Effector memory CD4-positive, alpha-beta T cell (primary cell): ENCODE measurements at regions not wholly inside any gene's neighbourhood (a gene's known extent, or its start where the extent isn't known, plus 50 kb on each side); places are given as distances from the start of the nearest gene placed in this dataset.

Source experiments
- DNase-seq, 3 donors: peaks; one replicate each; pipeline ENCODE4 v3.0.0-alpha.2; 2020
- H3K27ac ChIP-seq: 2 replicates; pipeline ENCODE4 v1.7.0; 2013; ENCODE audit warnings: mild to moderate bottlenecking, low read length, moderate library complexity; ENCODE audit not compliant: insufficient read depth, poor library complexity, severe bottlenecking
- H3K27me3 ChIP-seq: replicated peaks from 2 replicates; pipeline ENCODE4 v1.7.0; 2013; ENCODE audit warnings: mild to moderate bottlenecking, low read length; ENCODE audit not compliant: insufficient read depth, control insufficient read depth, poor library complexity, severe bottlenecking
- H3K36me3 ChIP-seq: 2 replicates; pipeline ENCODE4 v1.7.0; 2013; ENCODE audit warnings: mild to moderate bottlenecking, low read length, moderate library complexity; ENCODE audit not compliant: control insufficient read depth, insufficient read depth
- H3K4me1 ChIP-seq: 2 replicates; pipeline ENCODE4 v1.7.0; 2013; ENCODE audit warnings: low read length, mild to moderate bottlenecking; ENCODE audit not compliant: control insufficient read depth, insufficient read depth, poor library complexity, severe bottlenecking
- H3K4me3 ChIP-seq: 2 replicates; pipeline ENCODE4 v1.7.0; 2013; ENCODE audit warnings: low read length, low read depth, mild to moderate bottlenecking; ENCODE audit not compliant: insufficient read depth, poor library complexity, severe bottlenecking
- H3K9me3 ChIP-seq: 2 replicates; pipeline ENCODE4 v1.7.0; 2013; ENCODE audit warnings: mild to moderate bottlenecking, low read length, moderate library complexity; ENCODE audit not compliant: control insufficient read depth

- H3K9me3 ChIP-seq = no peaks in the 10 kb centered on the region
- H3K36me3 ChIP-seq = no peaks in the 10 kb centered on the region
- no peaks in the 10 kb centered on the region for H3K27me3 ChIP-seq
- H3K27ac ChIP-seq = no peak overlapping the region
- H3K4me3 ChIP-seq = no peak overlapping the region
- H3K4me1 ChIP-seq = no peaks in the 10 kb centered on the region
- no peak for DNase-seq
Observed at GRCh38 chr1:157411769-157412168, 140.5 kb downstream of the FCRL5 start.

- Histone ChIP-seq H3K4me3 (no peak overlapping the region), H3K36me3 (no peaks in the 10 kb centered on the region), H3K9me3 (no peaks in the 10 kb centered on the region), H3K4me1 (no peaks in the 10 kb centered on the region), H3K27ac (no peak overlapping the region), H3K27me3 (no peaks in the 10 kb centered on the region)
- DNase-seq = no peak
Observed at GRCh38 chr1:157411064-157411463, 141.3 kb downstream of the FCRL5 start.

- no peak for DNase-seq
Observed at GRCh38 chr1:157410457-157410856, 141.9 kb downstream of the FCRL5 start.

GRCh38 chr1:157409927-157410326 lies 142.4 kb downstream of the FCRL5 start:
- Histone ChIP-seq H3K27ac (no peak overlapping the region), H3K4me3 (no peak overlapping the region), H3K4me1 (no peaks in the 10 kb centered on the region), H3K27me3 (no peaks in the 10 kb centered on the region), H3K36me3 (no peaks in the 10 kb centered on the region), H3K9me3 (no peaks in the 10 kb centered on the region)
- DNase-seq = no peak

More at GRCh38 chr1:157410457-157410856, 141.9 kb downstream of the FCRL5 start:
- no peaks in the 10 kb centered on the region for H3K27me3 ChIP-seq
- H3K36me3 ChIP-seq = no peaks in the 10 kb centered on the region
- no peaks in the 10 kb centered on the region for H3K4me1 ChIP-seq
- H3K9me3 ChIP-seq = no peaks in the 10 kb centered on the region
- H3K4me3 ChIP-seq = no peak overlapping the region
- no peak overlapping the region for H3K27ac ChIP-seq

GRCh38 chr1:157407917-157408525 lies 144.3 kb downstream of the FCRL5 start:
- no peak overlapping the region for H3K27ac ChIP-seq
- H3K27me3 ChIP-seq = no peaks in the 10 kb centered on the region
- no peaks in the 10 kb centered on the region for H3K9me3 ChIP-seq
- H3K4me3 ChIP-seq = no peak overlapping the region
- DNase-seq = no peak
- no peaks in the 10 kb centered on the region for H3K4me1 ChIP-seq
- H3K36me3 ChIP-seq = no peaks in the 10 kb centered on the region

- Histone ChIP-seq H3K36me3 (no peaks in the 10 kb centered on the region), H3K9me3 (no peaks in the 10 kb centered on the region), H3K27me3 (no peaks in the 10 kb centered on the region), H3K4me3 (no peak overlapping the region), H3K4me1 (no peaks in the 10 kb centered on the region), H3K27ac (no peak overlapping the region)
- DNase-seq = no peak
Observed at GRCh38 chr1:157407367-157407766, 144.9 kb downstream of the FCRL5 start.

GRCh38 chr1:157405662-157406061 lies 146.7 kb downstream of the FCRL5 start:
- Histone ChIP-seq H3K4me3 (no peak overlapping the region), H3K4me1 (no peaks in the 10 kb centered on the region), H3K9me3 (no peaks in the 10 kb centered on the region), H3K27me3 (no peaks in the 10 kb centered on the region), H3K36me3 (no peaks in the 10 kb centered on the region), H3K27ac (no peak overlapping the region)
- DNase-seq = no peak

GRCh38 chr1:157404614-157405013 lies 147.7 kb downstream of the FCRL5 start:
- H3K27me3 ChIP-seq = no peaks in the 10 kb centered on the region
- DNase-seq = no peak
- H3K9me3 ChIP-seq = no peaks in the 10 kb centered on the region
- H3K27ac ChIP-seq = no peak overlapping the region
- no peaks in the 10 kb centered on the region for H3K4me1 ChIP-seq
- H3K4me3 ChIP-seq = no peak overlapping the region
- no peaks in the 10 kb centered on the region for H3K36me3 ChIP-seq

- H3K9me3 ChIP-seq = no peaks in the 10 kb centered on the region
- no peak overlapping the region for H3K27ac ChIP-seq
- H3K36me3 ChIP-seq = no peaks in the 10 kb centered on the region
- H3K27me3 ChIP-seq = no peaks in the 10 kb centered on the region
- no peak overlapping the region for H3K4me3 ChIP-seq
- no peaks in the 10 kb centered on the region for H3K4me1 ChIP-seq
- no peak for DNase-seq
Observed at GRCh38 chr1:157404063-157404501, 148.2 kb downstream of the FCRL5 start.

- H3K4me3 ChIP-seq = no peak overlapping the region
- H3K27ac ChIP-seq = no peak overlapping the region
- DNase-seq = no peak
- no peaks in the 10 kb centered on the region for H3K4me1 ChIP-seq
- H3K27me3 ChIP-seq = no peaks in the 10 kb centered on the region
- no peaks in the 10 kb centered on the region for H3K9me3 ChIP-seq
- no peaks in the 10 kb centered on the region for H3K36me3 ChIP-seq
Observed at GRCh38 chr1:157403608-157404007, 148.7 kb downstream of the FCRL5 start.
